A549 (cell line): ENCODE measurements at regions not wholly inside any gene's neighbourhood (a gene's known extent, or its start where the extent isn't known, plus 50 kb on each side); places are given as distances from the start of the nearest gene placed in this dataset.

ENCODE experiments used
- CTCF ChIP-seq: fragments of >200 bp; sonication (Bioruptor Twin); formaldehyde crosslinking; IDR thresholded peaks from 3 replicates; pipeline ENCODE4 v1.5.1; 2016
- NFE2L2 ChIP-seq: fragments of 150-350 bp; conservative IDR thresholded peaks from 2 replicates; pipeline ENCODE4 v1.6.1; 2014; ENCODE audit warnings: low read length

- no peak for TF ChIP-seq NFE2L2
- TF ChIP-seq CTCF: no peak
Measured at GRCh38 chr4:18957716-18958115, 936.2 kb upstream of the LCORL start.
